CD4-positive, alpha-beta T cell treated with Interleukin-4 for 4 hours (primary cell): ENCODE measurements at regions not wholly inside any gene's neighbourhood (a gene's known extent, or its start where the extent isn't known, plus 50 kb on each side); places are given as distances from the start of the nearest gene placed in this dataset.
"Not testable (repeated sequence)": the region's sequence is repeated elsewhere in the genome, so short reads cannot be mapped to it uniquely, and the experiment has no call there.

Experiments
- DNase-seq: peaks from one replicate; pipeline ENCODE4 v3.0.0-alpha.2; 2020

- no peak for DNase-seq
These were observed 50.6 kb upstream of the ZMYND8 start for GRCh38 chr20:47406849-47407682.

GRCh38 chr20:47411161-47411560 lies 54.7 kb upstream of the ZMYND8 start:
- no peak for DNase-seq

GRCh38 chr20:47412083-47412482 lies 55.6 kb upstream of the ZMYND8 start:
- no peak for DNase-seq

GRCh38 chr20:47413189-47413588 lies 56.7 kb upstream of the ZMYND8 start:
- DNase-seq: no peak

GRCh38 chr20:47417245-47418068 lies 61.0 kb upstream of the ZMYND8 start:
- no peak for DNase-seq

- no peak for DNase-seq
These were observed 61.7 kb upstream of the ZMYND8 start for GRCh38 chr20:47418069-47418757.

- DNase-seq: no peak
These were observed 63.5 kb upstream of the ZMYND8 start for GRCh38 chr20:47419953-47420514.

- no peak for DNase-seq
These were observed 64.6 kb upstream of the ZMYND8 start for GRCh38 chr20:47421076-47421475.

- no peak for DNase-seq
These were observed 67.1 kb upstream of the ZMYND8 start for GRCh38 chr20:47423586-47423985.

GRCh38 chr20:47427067-47427466 lies 70.6 kb upstream of the ZMYND8 start:
- DNase-seq: no peak

- DNase-seq: no peak
These were observed 71.2 kb upstream of the ZMYND8 start for GRCh38 chr20:47427746-47428145.

- no peak for DNase-seq
These were observed 71.7 kb upstream of the ZMYND8 start for GRCh38 chr20:47428164-47428563.

- no peak for DNase-seq
These were observed 72.4 kb upstream of the ZMYND8 start for GRCh38 chr20:47428851-47429336.

GRCh38 chr20:47429409-47429808 lies 72.3 kb upstream of the NCOA3 start:
- no peak for DNase-seq

- no peak for DNase-seq
These were observed 70.7 kb upstream of the NCOA3 start for GRCh38 chr20:47430862-47431588.

- DNase-seq: no peak
These were observed 68.9 kb upstream of the NCOA3 start for GRCh38 chr20:47432834-47433210.

GRCh38 chr20:47434128-47434779 lies 67.4 kb upstream of the NCOA3 start:
- not testable (repeated sequence) for DNase-seq

GRCh38 chr20:47438464-47439381 lies 63.0 kb upstream of the NCOA3 start:
- DNase-seq: peak; percentile 48

GRCh38 chr20:47440857-47441773 lies 60.6 kb upstream of the NCOA3 start:
- DNase-seq: no peak

- no peak for DNase-seq
These were observed 59.9 kb upstream of the NCOA3 start for GRCh38 chr20:47441774-47442150.
